Activated T-cell treated with anti-CD3 and anti-CD28 coated beads, Interleukin-2, amount 50 U/mL, for 72 hours (primary cell): ENCODE measurements at regions not wholly inside any gene's neighbourhood (a gene's known extent, or its start where the extent isn't known, plus 50 kb on each side); places are given as distances from the start of the nearest gene placed in this dataset.

ENCODE experiments used
- ATAC-seq, 2 donors: fragments of 150-1000 bp; cut with Tn5 transposase; replicated peaks in 1 of 2; 2 replicates each; pipeline ENCODE4 v1.10.0; 2021; ENCODE audit warnings: moderate library complexity in 2 of 2, mild to moderate bottlenecking in 1 of 2
- DNase-seq, 2 donors: peaks; one replicate each; pipeline ENCODE4 v3.0.0; 2021 to 2022; ENCODE audit warnings: mixed read lengths in 1 of 2
- H3K27ac Mint-ChIP-seq: one replicate; pipeline ENCODE4 v1.8.0; 2022; ENCODE audit warnings: mild to moderate bottlenecking, moderate library complexity, mixed read lengths
- H3K27me3 Mint-ChIP-seq: one replicate; pipeline ENCODE4 v1.8.0; 2022; ENCODE audit warnings: low read depth, mixed read lengths
- H3K36me3 Mint-ChIP-seq, 2 donors: one replicate each; pipeline ENCODE4 v1.8.0; 2022; ENCODE audit warnings: mixed read lengths in 2 of 2, mild to moderate bottlenecking in 1 of 2; ENCODE audit not compliant: insufficient read depth in 2 of 2
- H3K4me1 Mint-ChIP-seq: one replicate; pipeline ENCODE4 v1.8.0; 2022; ENCODE audit warnings: low read depth, mixed read lengths
- H3K4me3 Mint-ChIP-seq, 2 donors: one replicate each; pipeline ENCODE4 v1.8.0; 2022; ENCODE audit warnings: mild to moderate bottlenecking in 2 of 2, mixed read lengths in 2 of 2, moderate library complexity in 2 of 2
- H3K9me3 Mint-ChIP-seq, 2 donors: one replicate each; pipeline ENCODE4 v1.8.0; 2022; ENCODE audit warnings: mixed read lengths in 2 of 2

- ATAC-seq (no peak), DNase-seq (no peak)
- no peaks in the 10 kb centered on the region for H3K4me1 Mint-ChIP-seq
- no peaks in the 10 kb centered on the region for H3K36me3 Mint-ChIP-seq
- peaks cover 11% of the 10 kb centered on the region for H3K27me3 Mint-ChIP-seq
- H3K9me3 Mint-ChIP-seq: no peaks in the 10 kb centered on the region
- H3K27ac Mint-ChIP-seq: no peak overlapping the region
- no peak overlapping the region for H3K4me3 Mint-ChIP-seq
Observed at GRCh38 chr6:100289285-100289684, 175.4 kb downstream of the SIM1 start.

DNA sequence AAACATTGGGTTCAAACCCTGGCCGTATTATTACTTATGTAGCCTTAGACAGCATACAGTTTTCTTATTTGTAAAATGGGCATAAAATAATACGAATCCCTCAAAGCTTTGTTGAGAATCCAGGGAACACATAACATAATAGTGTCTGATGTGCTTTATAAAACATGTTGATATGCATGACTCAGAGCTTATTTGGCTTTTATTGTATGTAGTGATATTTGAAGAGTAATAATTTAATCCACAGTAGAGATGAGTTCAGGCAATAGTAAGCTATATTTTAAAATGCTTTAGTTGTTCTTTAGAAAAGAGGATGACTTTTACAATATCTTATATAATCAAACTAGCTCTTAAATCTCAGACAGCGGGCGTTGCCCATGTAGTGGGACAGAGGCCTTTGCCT lies 176.4 kb downstream of the SIM1 start:
- ATAC-seq (no peak), DNase-seq (no peak)
- no peaks in the 10 kb centered on the region for H3K4me1 Mint-ChIP-seq
- no peaks in the 10 kb centered on the region for H3K9me3 Mint-ChIP-seq
- H3K27me3 Mint-ChIP-seq: peaks cover 11% of the 10 kb centered on the region
- no peaks in the 10 kb centered on the region for H3K36me3 Mint-ChIP-seq
- no peak overlapping the region for H3K27ac Mint-ChIP-seq
- no peak overlapping the region for H3K4me3 Mint-ChIP-seq

- Mint-ChIP-seq H3K27ac (no peak overlapping the region), H3K9me3 (peaks cover 0 to 1% of the 10 kb centered on the region in 2 donors), H3K4me1 (no peaks in the 10 kb centered on the region), H3K27me3 (peaks cover 11% of the 10 kb centered on the region), H3K4me3 (no peak overlapping the region), H3K36me3 (no peaks in the 10 kb centered on the region)
- ATAC-seq (no peak), DNase-seq (no peak)
Observed at GRCh38 chr6:100283285-100283684, 181.4 kb downstream of the SIM1 start.

GRCh38 chr6:100281471-100281901 lies 183.2 kb downstream of the SIM1 start:
- Mint-ChIP-seq H3K27me3 (peaks cover 11% of the 10 kb centered on the region), H3K4me1 (no peaks in the 10 kb centered on the region), H3K4me3 (peak overlapping the region in 1 of 2 donors; percentile 14), H3K36me3 (no peaks in the 10 kb centered on the region), H3K9me3 (peaks cover 0 to 1% of the 10 kb centered on the region in 2 donors), H3K27ac (no peak overlapping the region)
- no peak for DNase-seq
- no peak for ATAC-seq

DNA sequence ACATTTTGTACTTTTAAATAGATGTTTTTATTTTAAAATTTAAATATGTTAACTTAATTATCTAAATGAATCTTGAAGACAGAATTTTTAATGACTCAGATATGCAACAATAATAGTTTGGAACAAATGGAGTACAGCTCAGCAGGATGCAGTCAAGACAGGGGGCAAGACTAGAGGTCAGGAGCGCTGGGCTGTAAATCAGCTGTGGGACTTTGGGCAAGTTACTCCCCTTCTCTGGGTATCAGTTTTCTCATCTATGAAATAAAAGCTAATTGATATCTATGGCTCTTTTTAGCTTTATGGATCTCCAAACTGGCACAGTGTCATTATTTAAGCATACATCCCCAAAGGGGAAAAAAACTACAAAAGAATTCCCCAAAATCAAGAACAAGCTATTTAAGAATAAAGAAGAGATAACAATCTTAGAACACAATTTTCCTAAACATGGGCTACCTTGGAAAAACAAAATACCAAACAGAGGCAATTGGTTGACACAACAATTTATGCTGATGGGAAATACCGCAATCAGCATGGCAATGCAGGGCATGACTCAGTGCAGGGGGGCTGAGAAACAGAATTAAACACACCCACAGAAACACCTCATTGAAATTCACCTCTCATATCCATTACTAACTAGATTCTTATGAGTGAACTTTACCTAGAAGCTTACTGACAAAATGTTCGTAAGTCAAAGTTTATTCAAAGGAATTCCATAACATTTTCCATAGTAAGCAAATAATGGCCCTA lies 188.2 kb downstream of the SIM1 start:
- no peak overlapping the region for H3K27ac Mint-ChIP-seq
- peaks cover 0 to 1% of the 10 kb centered on the region in 2 donors for H3K9me3 Mint-ChIP-seq
- no peaks in the 10 kb centered on the region for H3K4me1 Mint-ChIP-seq
- ATAC-seq: no peak
- H3K4me3 Mint-ChIP-seq: no peak overlapping the region
- no peaks in the 10 kb centered on the region for H3K36me3 Mint-ChIP-seq
- DNase-seq: no peak
- peaks cover 11% of the 10 kb centered on the region for H3K27me3 Mint-ChIP-seq

- no peaks in the 10 kb centered on the region for H3K27me3 Mint-ChIP-seq
- H3K9me3 Mint-ChIP-seq: no peaks in the 10 kb centered on the region
- no peak overlapping the region for H3K27ac Mint-ChIP-seq
- DNase-seq (no peak), ATAC-seq (no peak)
- no peak overlapping the region for H3K4me3 Mint-ChIP-seq
- no peaks in the 10 kb centered on the region for H3K4me1 Mint-ChIP-seq
- no peaks in the 10 kb centered on the region for H3K36me3 Mint-ChIP-seq
Observed at GRCh38 chr6:100274147-100274546, 190.6 kb downstream of the SIM1 start.

DNA sequence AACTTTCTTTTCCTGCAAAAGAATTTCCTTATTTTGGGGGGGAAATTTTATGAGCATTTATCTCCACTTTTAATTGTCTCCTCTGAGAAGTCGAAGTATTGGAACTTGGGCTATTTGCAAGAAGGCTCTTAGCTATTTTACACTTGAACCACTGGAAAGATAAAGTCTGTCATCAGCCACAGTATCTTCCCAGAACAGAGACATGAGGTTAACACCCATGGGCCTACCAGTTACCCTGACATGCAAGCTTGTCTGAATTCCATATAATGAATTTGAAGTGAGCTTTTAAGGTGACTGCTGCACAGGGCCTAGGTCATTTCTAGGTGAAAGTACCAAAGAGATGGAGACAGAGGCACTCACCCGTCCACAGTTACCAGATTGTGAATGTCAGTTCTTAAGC lies 193.1 kb downstream of the SIM1 start:
- no peak overlapping the region for H3K4me3 Mint-ChIP-seq
- H3K27ac Mint-ChIP-seq: no peak overlapping the region

DNA sequence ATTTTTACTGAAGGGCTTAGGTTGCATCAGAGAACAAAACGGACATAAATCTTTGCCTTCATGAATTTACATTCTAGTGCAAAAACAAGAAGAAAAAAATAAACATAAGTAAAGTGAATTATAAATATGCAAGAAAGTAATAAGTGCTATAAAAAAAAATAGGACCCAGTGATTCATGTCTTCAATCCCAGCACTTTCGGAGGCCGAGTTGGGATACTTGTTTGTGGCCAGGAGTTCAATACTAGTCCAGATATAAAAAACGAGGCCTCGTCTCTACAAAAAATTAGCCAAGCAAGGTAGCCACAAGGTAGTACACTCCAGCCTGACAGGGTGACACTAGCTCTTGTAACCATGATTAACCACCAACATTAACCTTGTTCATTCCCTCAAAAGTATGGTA lies 193.5 kb downstream of the SIM1 start:
- no peak overlapping the region for H3K4me3 Mint-ChIP-seq
- ATAC-seq: no peak
- no peaks in the 10 kb centered on the region for H3K9me3 Mint-ChIP-seq
- DNase-seq: no peak
- no peaks in the 10 kb centered on the region for H3K36me3 Mint-ChIP-seq
- H3K27me3 Mint-ChIP-seq: no peaks in the 10 kb centered on the region
- no peak overlapping the region for H3K27ac Mint-ChIP-seq
- H3K4me1 Mint-ChIP-seq: no peaks in the 10 kb centered on the region

More for the DNA sequence above, 193.1 kb downstream of the SIM1 start:
- no peak for DNase-seq
- H3K9me3 Mint-ChIP-seq: no peaks in the 10 kb centered on the region
- H3K36me3 Mint-ChIP-seq: no peaks in the 10 kb centered on the region
- no peak for ATAC-seq
- no peaks in the 10 kb centered on the region for H3K27me3 Mint-ChIP-seq
- H3K4me1 Mint-ChIP-seq: no peaks in the 10 kb centered on the region

DNA sequence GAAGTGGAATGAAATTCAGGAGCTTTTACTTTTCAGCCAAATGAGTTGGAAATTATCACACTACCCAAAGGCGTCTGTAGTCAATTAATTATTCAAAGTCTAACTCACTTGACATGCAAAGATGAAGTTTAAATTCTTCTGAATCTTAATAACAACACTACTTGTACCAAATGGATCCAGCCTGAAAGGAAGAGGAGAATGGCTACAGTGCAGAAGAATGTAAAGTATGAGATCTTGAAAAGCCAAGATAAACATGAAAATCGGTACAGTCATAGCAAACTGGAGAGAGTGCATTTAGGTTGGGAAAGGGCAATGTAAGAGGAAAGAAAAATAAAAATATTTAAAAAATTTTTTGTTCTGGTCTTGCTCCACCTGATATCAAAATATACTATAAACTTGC lies 195.5 kb downstream of the SIM1 start:
- Mint-ChIP-seq H3K9me3 (no peaks in the 10 kb centered on the region), H3K4me3 (no peak overlapping the region)

DNA sequence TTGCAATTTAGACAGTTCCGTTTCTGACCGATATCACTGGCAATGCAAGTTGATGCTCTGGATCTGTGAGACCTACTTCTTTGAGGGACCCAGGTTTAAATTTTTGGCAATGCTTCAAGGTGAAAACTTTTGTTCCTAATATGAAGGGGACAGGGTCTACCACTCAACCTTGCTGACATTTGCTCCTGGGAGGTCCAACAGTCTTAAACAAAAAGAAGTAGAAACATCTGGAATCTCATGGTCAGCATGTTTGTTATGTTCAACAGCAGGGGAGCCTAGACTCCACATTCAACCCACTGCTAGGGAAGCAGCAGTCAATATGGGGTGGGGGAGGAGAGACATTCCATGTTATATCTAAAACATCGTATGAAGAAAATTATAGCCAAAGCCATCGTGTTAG lies 196.4 kb downstream of the SIM1 start:
- Mint-ChIP-seq H3K4me1 (no peaks in the 10 kb centered on the region), H3K9me3 (no peaks in the 10 kb centered on the region), H3K27ac (no peak overlapping the region), H3K36me3 (no peaks in the 10 kb centered on the region), H3K4me3 (no peak overlapping the region), H3K27me3 (peaks cover 6% of the 10 kb centered on the region)
- no peak for DNase-seq
- ATAC-seq: no peak

More for the DNA sequence above, 195.5 kb downstream of the SIM1 start:
- no peak for ATAC-seq
- no peak overlapping the region for H3K27ac Mint-ChIP-seq
- peaks cover 6% of the 10 kb centered on the region for H3K27me3 Mint-ChIP-seq
- DNase-seq: no peak
- H3K36me3 Mint-ChIP-seq: no peaks in the 10 kb centered on the region
- no peaks in the 10 kb centered on the region for H3K4me1 Mint-ChIP-seq

- no peaks in the 10 kb centered on the region for H3K4me1 Mint-ChIP-seq
- H3K27ac Mint-ChIP-seq: no peak overlapping the region
- DNase-seq (no peak), ATAC-seq (no peak)
- peaks cover 6% of the 10 kb centered on the region for H3K27me3 Mint-ChIP-seq
- H3K36me3 Mint-ChIP-seq: no peaks in the 10 kb centered on the region
- H3K4me3 Mint-ChIP-seq: no peak overlapping the region
- no peaks in the 10 kb centered on the region for H3K9me3 Mint-ChIP-seq
Observed at GRCh38 chr6:100267721-100268123, 197.0 kb downstream of the SIM1 start.

GRCh38 chr6:100266494-100267401 lies 198.0 kb downstream of the SIM1 start:
- Mint-ChIP-seq H3K36me3 (no peaks in the 10 kb centered on the region), H3K9me3 (no peaks in the 10 kb centered on the region), H3K4me1 (no peaks in the 10 kb centered on the region), H3K27me3 (peaks cover 6% of the 10 kb centered on the region), H3K27ac (no peak overlapping the region), H3K4me3 (no peak overlapping the region)
- ATAC-seq: no peak
- no peak for DNase-seq

DNA sequence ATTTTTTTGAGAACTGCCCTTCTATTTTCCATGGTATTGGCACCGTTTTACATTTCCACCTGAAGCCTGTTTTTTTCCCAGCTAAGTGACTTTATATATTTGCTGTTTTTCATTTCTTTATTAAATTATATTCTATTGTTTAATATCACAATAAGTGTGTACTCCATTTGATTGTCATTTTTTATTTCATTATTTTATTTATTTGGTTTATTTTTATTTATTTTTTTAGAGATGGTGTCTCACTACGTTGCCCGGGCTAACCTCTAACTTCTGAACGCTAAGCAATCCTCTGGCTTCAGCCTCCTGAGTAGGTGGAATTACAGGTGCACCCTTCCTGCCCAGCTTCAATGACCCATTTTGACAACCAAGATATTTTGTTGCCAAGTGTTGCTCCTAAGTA lies 202.6 kb downstream of the SIM1 start:
- no peak for DNase-seq
- Mint-ChIP-seq H3K9me3 (no peaks in the 10 kb centered on the region), H3K4me3 (no peak overlapping the region), H3K27me3 (peaks cover 6% of the 10 kb centered on the region), H3K36me3 (no peaks in the 10 kb centered on the region), H3K27ac (no peak overlapping the region), H3K4me1 (peaks cover 6% of the 10 kb centered on the region)
- no peak for ATAC-seq
